PC-3 (cell line): ENCODE measurements at regions not wholly inside any gene's neighbourhood (a gene's known extent, or its start where the extent isn't known, plus 50 kb on each side); places are given as distances from the start of the nearest gene placed in this dataset.

ENCODE experiments used
- ATAC-seq: fragments of 200-7000 bp; cut with Tn5 transposase; 2 replicates; pipeline ENCODE4 v1.9.1; 2020; ENCODE audit warnings: mild to moderate bottlenecking, moderate library complexity
- BruUV-seq: library from RNA; stranded (reverse); fragments of 400-500 nt; replicated peaks from 2 replicates; lab custom pipeline; 2021; lab: Mats Ljungman, UMichigan
- CTCF ChIA-PET: fragments of 300-600 bp; sonication (Branson Sonifier 250); formaldehyde crosslinking; loops from one replicate; lab custom pipeline; 2022; ENCODE audit warnings: antibody characterized with exemption; lab: Charles Lee
- POLR2A ChIA-PET: fragments of 300-600 bp; sonication (Branson Sonifier 250); formaldehyde crosslinking; loops from one replicate; lab custom pipeline; 2022; ENCODE audit warnings: antibody characterized with exemption; ENCODE audit not compliant: unreplicated experiment; lab: Charles Lee
- DNase-seq: peaks from one replicate; pipeline ENCODE4 v3.0.0-alpha.2; 2015
- H2AFZ ChIP-seq: fragments of 300-600 bp; sonication (generic); 2 replicates; pipeline ENCODE4 v1.6.0; 2016; ENCODE audit warnings: antibody characterized with exemption, low read length
- H3F3A ChIP-seq: fragments of 300-600 bp; sonication (generic); one replicate; pipeline ENCODE4 v1.6.0; 2017; ENCODE audit warnings: antibody characterized with exemption, low read length, control low read depth, mild to moderate bottlenecking; ENCODE audit not compliant: unreplicated experiment
- H3K27ac ChIP-seq: fragments of 300-600 bp; sonication (generic); 2 replicates; pipeline ENCODE4 v1.5.1; 2016; ENCODE audit warnings: mild to moderate bottlenecking, low read length
- H3K27me3 ChIP-seq: fragments of 300-600 bp; sonication (generic); 2 replicates; pipeline ENCODE4 v1.6.1; 2016; ENCODE audit warnings: low read length, mixed read lengths
- H3K36me3 ChIP-seq: fragments of 300-600 bp; sonication (generic); 2 replicates; pipeline ENCODE4 v1.6.1; 2016; ENCODE audit warnings: low read depth, mixed run types, low read length, mixed read lengths
- H3K4me1 ChIP-seq: fragments of 300-600 bp; sonication (generic); 2 replicates; pipeline ENCODE4 v1.5.1; 2016; ENCODE audit warnings: low read length; ENCODE audit not compliant: insufficient read depth
- H3K4me2 ChIP-seq: fragments of 300-600 bp; sonication (generic); 2 replicates; pipeline ENCODE4 v1.6.0; 2016; ENCODE audit warnings: low read length
- H3K4me3 ChIP-seq: fragments of 300-600 bp; sonication (generic); 2 replicates; pipeline ENCODE4 v1.5.1; 2016; ENCODE audit warnings: mild to moderate bottlenecking, low read length, mixed read lengths
- H3K79me2 ChIP-seq: fragments of 300-600 bp; sonication (generic); 2 replicates; pipeline ENCODE4 v1.6.1; 2017; ENCODE audit warnings: low read length, mixed read lengths
- H3K9ac ChIP-seq: fragments of 300-600 bp; sonication (generic); 2 replicates; pipeline ENCODE4 v1.6.0; 2016; ENCODE audit warnings: mild to moderate bottlenecking, low read length
- H3K9me2 ChIP-seq: fragments of 300-600 bp; sonication (generic); replicated peaks from 2 replicates; pipeline ENCODE4 v1.6.1; 2016; ENCODE audit warnings: mixed run types, low read length, mixed read lengths
- H3K9me3 ChIP-seq: fragments of 300-600 bp; sonication (generic); 2 replicates; pipeline ENCODE4 v1.6.1; 2016; ENCODE audit warnings: low read length, mixed read lengths
- H4K20me1 ChIP-seq: fragments of 300-600 bp; sonication (generic); 2 replicates; pipeline ENCODE4 v1.6.1; 2016; ENCODE audit warnings: low read length, mixed read lengths
- CTCF ChIP-seq: fragments of 300-600 bp; sonication (generic); conservative IDR thresholded peaks from 2 replicates; pipeline ENCODE4 v1.5.1; 2017; ENCODE audit warnings: antibody characterized with exemption, low read depth, mild to moderate bottlenecking, low read length
- EZH2 ChIP-seq: fragments of 300-600 bp; sonication (generic); IDR thresholded peaks from one replicate; pipeline ENCODE4 v1.6.1; 2017; ENCODE audit warnings: antibody characterized with exemption, mild to moderate bottlenecking, low read length; ENCODE audit not compliant: unreplicated experiment
- EZH2phosphoT487 ChIP-seq: fragments of 300-600 bp; sonication (generic); IDR thresholded peaks from 2 replicates; pipeline ENCODE4 v1.6.1; 2018; ENCODE audit warnings: mild to moderate bottlenecking, antibody characterized with exemption, low read length, borderline replicate concordance
- intact Hi-C: fragments of 100-400 bp; cut with micrococcal nuclease; formaldehyde crosslinking; loops from 2 replicates; pipeline ENCODE4 v1.9.0; 2023

GRCh38 chr12:98211909-98212695 is 303.3 kb upstream of the TMPO start:
- CTCF ChIA-PET, result no interaction called here
- no TSS peak for BruUV-seq
- ATAC-seq, result no peak

GRCh38 chr12:98213556-98213955 is 301.8 kb upstream of the TMPO start:
- ChIA-PET POLR2A (no interaction called here), CTCF (no interaction called here)
- Histone ChIP-seq H3K4me2 (no peak overlapping the region), H3K27ac (no peak overlapping the region), H3F3A (no peaks in the 10 kb centered on the region), H3K9me3 (no peaks in the 10 kb centered on the region), H3K36me3 (no peaks in the 10 kb centered on the region), H3K9me2 (no peaks in the 10 kb centered on the region), H4K20me1 (no peaks in the 10 kb centered on the region), H3K4me1 (no peaks in the 10 kb centered on the region), H2AFZ (no peak overlapping the region), H3K4me3 (no peak overlapping the region), H3K27me3 (peaks cover 10% of the 10 kb centered on the region), H3K9ac (no peak overlapping the region), H3K79me2 (no peaks in the 10 kb centered on the region)
- DNase-seq (no peak), ATAC-seq (no peak)
- no peak for TF ChIP-seq CTCF
- TF ChIP-seq EZH2phosphoT487, result no peak
- no peak for TF ChIP-seq EZH2
- intact Hi-C loops, result no loop called here
- no TSS peak for BruUV-seq

More at GRCh38 chr12:98211909-98212695, 303.3 kb upstream of the TMPO start:
- Histone ChIP-seq H3K4me2 (no peak overlapping the region), H4K20me1 (no peaks in the 10 kb centered on the region), H3F3A (no peaks in the 10 kb centered on the region), H3K27me3 (peaks cover 9% of the 10 kb centered on the region), H3K9ac (no peak overlapping the region), H3K4me3 (no peak overlapping the region), H2AFZ (no peak overlapping the region), H3K9me3 (no peaks in the 10 kb centered on the region), H3K9me2 (no peaks in the 10 kb centered on the region), H3K4me1 (no peaks in the 10 kb centered on the region), H3K27ac (no peak overlapping the region), H3K36me3 (no peaks in the 10 kb centered on the region), H3K79me2 (no peaks in the 10 kb centered on the region)
- TF ChIP-seq EZH2 (no peak), CTCF (no peak), EZH2phosphoT487 (no peak)
- DNase-seq, result no peak
- POLR2A ChIA-PET, result no interaction called here
- intact Hi-C loops, result no loop called here

GRCh38 chr12:98217257-98217656 is 298.1 kb upstream of the TMPO start:
- no peak overlapping the region for H3K4me2 ChIP-seq
- H3K79me2 ChIP-seq, result no peaks in the 10 kb centered on the region
- CTCF ChIA-PET, result no interaction called here
- peaks cover 29% of the 10 kb centered on the region for H3K27me3 ChIP-seq
- H4K20me1 ChIP-seq, result no peaks in the 10 kb centered on the region
- no peak overlapping the region for H3K9ac ChIP-seq
- POLR2A ChIA-PET, result no interaction called here
- H2AFZ ChIP-seq, result no peak overlapping the region
- DNase-seq, result no peak
- no peak overlapping the region for H3K27ac ChIP-seq
- H3K9me3 ChIP-seq, result no peaks in the 10 kb centered on the region
- no peaks in the 10 kb centered on the region for H3K4me1 ChIP-seq
- no peak overlapping the region for H3K4me3 ChIP-seq
- no peak for ATAC-seq
- no peaks in the 10 kb centered on the region for H3K36me3 ChIP-seq
- H3K9me2 ChIP-seq, result no peaks in the 10 kb centered on the region
- intact Hi-C loops, result no loop called here
- H3F3A ChIP-seq, result no peaks in the 10 kb centered on the region
- BruUV-seq, result no TSS peak
- TF ChIP-seq EZH2 (no peak), CTCF (no peak), EZH2phosphoT487 (no peak)
